Peyer's patch (tissue), 4 donors: ENCODE measurements at regions not wholly inside any gene's neighbourhood (a gene's known extent, or its start where the extent isn't known, plus 50 kb on each side); places are given as distances from the start of the nearest gene placed in this dataset.

Experiments used
- DNase-seq, 3 donors: peaks; one replicate each; pipeline ENCODE4 v3.0.0-alpha.2; 2017 to 2019
- H3K27ac ChIP-seq, 4 donors: fragments of 200-600 bp; sonication (generic); one replicate each; pipeline ENCODE4 v1.5.1; 2016 to 2019
- H3K27me3 ChIP-seq, 2 donors: fragments of 200-600 bp; sonication (generic); one replicate each; pipeline ENCODE4 v1.5.1; 2019
- H3K36me3 ChIP-seq, 3 donors: fragments of 200-600 bp; sonication (generic); one replicate each; pipeline ENCODE4 v1.5.1; 2016 to 2019
- H3K4me1 ChIP-seq, 4 donors: fragments of 200-600 bp; sonication (generic); one replicate each; pipeline ENCODE4 v1.5.1; 2016 to 2019
- H3K4me3 ChIP-seq, 4 donors: fragments of 200-600 bp; sonication (generic); 1 replicate in 3 of 4; 2 replicates in 1 of 4; pipeline ENCODE4 v1.5.1; 2016 to 2019; ENCODE audit warnings: mild to moderate bottlenecking in 1 of 4
- H3K9me3 ChIP-seq, 4 donors: fragments of 200-600 bp; sonication (generic); one replicate each; pipeline ENCODE4 v1.5.1; 2016 to 2019; ENCODE audit warnings: mild to moderate bottlenecking in 1 of 4
- POLR2A ChIP-seq, 2 donors: fragments of 450-650 bp; IDR thresholded peaks; one replicate each; pipeline ENCODE4 v1.5.1; 2017; ENCODE audit warnings: antibody characterized with exemption in 2 of 2, mild to moderate bottlenecking in 2 of 2, moderate library complexity in 2 of 2
- TF ChIP-seq, protein P1 (sequence below), 6 experiments: fragments of 450-650 bp in 4 of 6; fragments of 200-600 bp in 2 of 6; sonication (generic) in 1 of 6; IDR thresholded peaks; one replicate each; pipeline ENCODE4 v1.5.1; 2017 to 2019; ENCODE audit warnings: antibody characterized with exemption in 6 of 6, mild to moderate bottlenecking in 3 of 6, moderate library complexity in 1 of 6

- Histone ChIP-seq H3K9me3 (no peaks in the 10 kb centered on the region), H3K4me3 (no peak overlapping the region), H3K27ac (no peak overlapping the region), H3K27me3 (no peaks in the 10 kb centered on the region), H3K4me1 (no peaks in the 10 kb centered on the region), H3K36me3 (no peaks in the 10 kb centered on the region)
- DNase-seq: no peak
- TF ChIP-seq, protein P1, sequence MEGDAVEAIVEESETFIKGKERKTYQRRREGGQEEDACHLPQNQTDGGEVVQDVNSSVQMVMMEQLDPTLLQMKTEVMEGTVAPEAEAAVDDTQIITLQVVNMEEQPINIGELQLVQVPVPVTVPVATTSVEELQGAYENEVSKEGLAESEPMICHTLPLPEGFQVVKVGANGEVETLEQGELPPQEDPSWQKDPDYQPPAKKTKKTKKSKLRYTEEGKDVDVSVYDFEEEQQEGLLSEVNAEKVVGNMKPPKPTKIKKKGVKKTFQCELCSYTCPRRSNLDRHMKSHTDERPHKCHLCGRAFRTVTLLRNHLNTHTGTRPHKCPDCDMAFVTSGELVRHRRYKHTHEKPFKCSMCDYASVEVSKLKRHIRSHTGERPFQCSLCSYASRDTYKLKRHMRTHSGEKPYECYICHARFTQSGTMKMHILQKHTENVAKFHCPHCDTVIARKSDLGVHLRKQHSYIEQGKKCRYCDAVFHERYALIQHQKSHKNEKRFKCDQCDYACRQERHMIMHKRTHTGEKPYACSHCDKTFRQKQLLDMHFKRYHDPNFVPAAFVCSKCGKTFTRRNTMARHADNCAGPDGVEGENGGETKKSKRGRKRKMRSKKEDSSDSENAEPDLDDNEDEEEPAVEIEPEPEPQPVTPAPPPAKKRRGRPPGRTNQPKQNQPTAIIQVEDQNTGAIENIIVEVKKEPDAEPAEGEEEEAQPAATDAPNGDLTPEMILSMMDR (IDR thresholded peaks at IDR 0.05): no peak
- TF ChIP-seq POLR2A (IDR thresholded peaks at IDR 0.05): no peak
These were observed 104.4 kb upstream of the FLRT2 start for GRCh38 chr14:85425507-85425906.

DNA sequence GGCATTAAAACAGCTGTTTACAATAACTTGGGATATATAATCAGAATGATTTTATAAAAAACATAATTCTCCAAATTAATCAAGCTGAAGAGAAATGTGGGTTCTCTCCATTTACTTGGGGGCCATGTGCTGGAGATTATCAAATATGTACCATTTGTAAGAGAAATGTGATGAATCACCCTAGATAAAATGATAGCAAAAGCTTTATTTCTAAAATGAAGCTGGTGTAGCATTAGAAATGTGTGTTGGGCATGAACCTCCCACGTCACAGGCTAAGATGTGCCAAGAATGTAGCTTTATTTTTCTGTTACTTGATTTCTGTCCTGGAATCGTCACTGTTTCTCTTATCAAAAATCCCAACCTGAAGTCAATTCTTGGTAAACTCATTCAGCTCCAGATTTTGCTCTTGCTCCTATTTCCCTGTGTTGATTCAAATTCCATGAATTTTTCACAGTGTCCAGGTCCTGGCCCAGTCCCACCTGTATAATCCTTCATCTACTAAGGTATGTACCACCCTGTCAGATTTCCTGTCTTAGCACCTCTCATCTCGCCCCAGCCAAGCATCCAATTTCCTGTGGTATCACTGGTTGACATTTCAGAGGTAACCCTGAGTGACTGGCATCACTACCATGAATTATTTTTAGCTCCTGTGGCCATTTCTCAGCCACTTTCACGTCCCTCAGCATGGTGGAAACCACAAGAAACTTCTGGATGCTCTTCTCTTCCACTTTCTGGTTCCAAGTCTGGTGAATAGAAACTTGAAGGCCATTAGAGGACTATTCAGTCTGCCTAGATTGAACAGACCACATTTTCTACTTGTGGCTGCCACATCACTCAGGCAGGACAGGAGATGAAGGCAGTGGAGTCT is 103.6 kb upstream of the FLRT2 start:
- no peak for DNase-seq
- no peaks in the 10 kb centered on the region for H3K27me3 ChIP-seq
- H3K4me3 ChIP-seq: no peak overlapping the region
- TF ChIP-seq POLR2A (IDR thresholded peaks at IDR 0.05): no peak
- H3K27ac ChIP-seq: no peak overlapping the region
- H3K36me3 ChIP-seq: no peaks in the 10 kb centered on the region
- H3K9me3 ChIP-seq: no peaks in the 10 kb centered on the region
- H3K4me1 ChIP-seq: no peaks in the 10 kb centered on the region

- no peaks in the 10 kb centered on the region for H3K9me3 ChIP-seq
- H3K27ac ChIP-seq: no peak overlapping the region
- H3K4me1 ChIP-seq: no peaks in the 10 kb centered on the region
- H3K36me3 ChIP-seq: no peaks in the 10 kb centered on the region
- no peak for DNase-seq
- H3K4me3 ChIP-seq: no peak overlapping the region
- no peak for TF ChIP-seq POLR2A (IDR thresholded peaks at IDR 0.05)
- TF ChIP-seq, protein P1 (IDR thresholded peaks at IDR 0.05): no peak
- no peaks in the 10 kb centered on the region for H3K27me3 ChIP-seq
These were observed 101.0 kb upstream of the FLRT2 start for GRCh38 chr14:85428926-85429325.

- Histone ChIP-seq H3K27ac (no peak overlapping the region), H3K4me3 (no peak overlapping the region), H3K9me3 (no peaks in the 10 kb centered on the region), H3K36me3 (no peaks in the 10 kb centered on the region), H3K4me1 (no peaks in the 10 kb centered on the region), H3K27me3 (no peaks in the 10 kb centered on the region)
- no peak for DNase-seq
- TF ChIP-seq, protein P1 (IDR thresholded peaks at IDR 0.05): no peak
- TF ChIP-seq POLR2A (IDR thresholded peaks at IDR 0.05): no peak
These were observed 92.8 kb upstream of the FLRT2 start for GRCh38 chr14:85437148-85437547.

- DNase-seq: no peak
- Histone ChIP-seq H3K27me3 (no peaks in the 10 kb centered on the region), H3K36me3 (no peaks in the 10 kb centered on the region), H3K4me3 (no peak overlapping the region), H3K4me1 (no peaks in the 10 kb centered on the region), H3K27ac (no peak overlapping the region), H3K9me3 (no peaks in the 10 kb centered on the region)
- TF ChIP-seq POLR2A (IDR thresholded peaks at IDR 0.05): no peak
- TF ChIP-seq, protein P1 (IDR thresholded peaks at IDR 0.05): no peak
These were observed 91.9 kb upstream of the FLRT2 start for GRCh38 chr14:85438001-85438400.

GRCh38 chr14:85438481-85438942 is 91.4 kb upstream of the FLRT2 start:
- Histone ChIP-seq H3K36me3 (no peaks in the 10 kb centered on the region), H3K9me3 (no peaks in the 10 kb centered on the region), H3K27ac (no peak overlapping the region), H3K27me3 (no peaks in the 10 kb centered on the region), H3K4me1 (no peaks in the 10 kb centered on the region), H3K4me3 (no peak overlapping the region)
- DNase-seq: no peak
- TF ChIP-seq POLR2A (IDR thresholded peaks at IDR 0.05): no peak
- TF ChIP-seq, protein P1 (IDR thresholded peaks at IDR 0.05): no peak
